BLaER1 (cell line): ENCODE measurements at regions not wholly inside any gene's neighbourhood (a gene's known extent, or its start where the extent isn't known, plus 50 kb on each side); places are given as distances from the start of the nearest gene placed in this dataset.

Experiments
- H3K27ac ChIP-seq: shearing (Covaris generic); formaldehyde crosslinking; 2 replicates; pipeline ENCODE4 v1.8.1; 2022
- H3K27me3 ChIP-seq: shearing (Covaris generic); formaldehyde crosslinking; 2 replicates; pipeline ENCODE4 v1.8.1; 2022
- H3K36me3 ChIP-seq: shearing (Covaris generic); formaldehyde crosslinking; 2 replicates; pipeline ENCODE4 v1.8.1; 2022
- H3K4me1 ChIP-seq: shearing (Covaris generic); formaldehyde crosslinking; 2 replicates; pipeline ENCODE4 v1.8.1; 2022
- H3K4me2 ChIP-seq: shearing (Covaris generic); formaldehyde crosslinking; 2 replicates; pipeline ENCODE4 v1.8.1; 2022
- H3K4me3 ChIP-seq: shearing (Covaris generic); formaldehyde crosslinking; 2 replicates; pipeline ENCODE4 v1.8.1; 2022
- H3K9ac ChIP-seq: shearing (Covaris generic); formaldehyde crosslinking; 2 replicates; pipeline ENCODE4 v1.8.1; 2022
- H3K9me3 ChIP-seq: shearing (Covaris generic); formaldehyde crosslinking; 2 replicates; pipeline ENCODE4 v1.8.1; 2022
- H4K20me1 ChIP-seq: shearing (Covaris generic); formaldehyde crosslinking; 2 replicates; pipeline ENCODE4 v1.8.1; 2022
- Cebpa-rat ChIP-seq: shearing (Covaris generic); IDR thresholded peaks from 2 replicates; pipeline ENCODE4 v1.8.1; 2022

DNA sequence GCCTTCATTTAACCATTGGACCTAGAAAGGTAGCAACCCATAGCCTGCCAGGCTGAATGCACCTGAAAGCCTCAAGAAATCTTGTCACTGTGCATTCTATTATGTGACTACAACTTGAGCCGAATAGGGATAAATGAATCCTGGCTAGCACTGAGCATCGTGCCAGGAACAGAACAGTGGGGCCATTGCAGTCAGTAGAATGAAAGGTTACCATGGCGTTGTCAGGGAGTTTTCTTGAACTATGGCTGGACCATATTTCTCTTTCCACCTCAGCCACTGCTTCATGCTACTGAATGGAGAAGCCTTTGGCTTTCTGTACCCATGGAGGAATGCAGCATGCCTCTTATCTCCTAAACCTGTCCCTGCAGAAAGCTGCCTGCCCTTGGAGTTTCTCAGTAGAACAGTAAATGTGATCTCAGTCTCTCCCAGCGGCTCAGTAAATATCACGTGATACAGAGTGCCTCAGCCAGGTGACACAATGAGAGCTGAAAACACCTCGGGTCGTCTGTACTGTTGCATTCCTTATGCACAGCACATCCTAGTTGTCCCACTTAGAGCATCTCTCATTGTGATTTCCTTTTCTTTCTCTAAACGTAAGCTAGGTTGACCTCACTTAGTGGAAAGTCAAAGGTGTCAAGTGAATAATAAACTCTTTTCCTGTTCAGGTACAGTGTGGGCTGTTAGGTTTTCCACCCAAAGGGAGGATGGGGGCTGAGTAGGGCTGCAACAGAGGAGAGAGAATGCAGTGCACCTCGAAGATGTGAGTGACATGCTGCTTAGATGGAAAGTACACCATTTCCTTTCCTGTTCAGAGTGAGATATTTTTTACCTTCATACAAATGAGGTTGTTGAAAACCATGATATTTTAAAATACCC lies 115.3 kb downstream of the MACIR start:
- Histone ChIP-seq H3K4me1 (no peaks in the 10 kb centered on the region), H3K27me3 (no peaks in the 10 kb centered on the region), H3K9ac (no peak overlapping the region), H3K4me2 (no peak overlapping the region), H4K20me1 (no peaks in the 10 kb centered on the region), H3K9me3 (no peaks in the 10 kb centered on the region), H3K27ac (no peak overlapping the region), H3K36me3 (no peaks in the 10 kb centered on the region), H3K4me3 (no peak overlapping the region)
- TF ChIP-seq Cebpa-rat = no peak

- Histone ChIP-seq H3K36me3 (no peaks in the 10 kb centered on the region), H3K27ac (no peak overlapping the region), H3K4me3 (no peak overlapping the region), H3K4me2 (no peak overlapping the region), H4K20me1 (no peaks in the 10 kb centered on the region), H3K9ac (no peak overlapping the region), H3K4me1 (no peaks in the 10 kb centered on the region), H3K27me3 (no peaks in the 10 kb centered on the region), H3K9me3 (0 out of 2 replicates have a peak, but pooled peaks cover 6% of the 10 kb centered on the region)
- no peak for TF ChIP-seq Cebpa-rat
Measured at GRCh38 chr5:103371046-103371607, 112.6 kb downstream of the MACIR start.

DNA sequence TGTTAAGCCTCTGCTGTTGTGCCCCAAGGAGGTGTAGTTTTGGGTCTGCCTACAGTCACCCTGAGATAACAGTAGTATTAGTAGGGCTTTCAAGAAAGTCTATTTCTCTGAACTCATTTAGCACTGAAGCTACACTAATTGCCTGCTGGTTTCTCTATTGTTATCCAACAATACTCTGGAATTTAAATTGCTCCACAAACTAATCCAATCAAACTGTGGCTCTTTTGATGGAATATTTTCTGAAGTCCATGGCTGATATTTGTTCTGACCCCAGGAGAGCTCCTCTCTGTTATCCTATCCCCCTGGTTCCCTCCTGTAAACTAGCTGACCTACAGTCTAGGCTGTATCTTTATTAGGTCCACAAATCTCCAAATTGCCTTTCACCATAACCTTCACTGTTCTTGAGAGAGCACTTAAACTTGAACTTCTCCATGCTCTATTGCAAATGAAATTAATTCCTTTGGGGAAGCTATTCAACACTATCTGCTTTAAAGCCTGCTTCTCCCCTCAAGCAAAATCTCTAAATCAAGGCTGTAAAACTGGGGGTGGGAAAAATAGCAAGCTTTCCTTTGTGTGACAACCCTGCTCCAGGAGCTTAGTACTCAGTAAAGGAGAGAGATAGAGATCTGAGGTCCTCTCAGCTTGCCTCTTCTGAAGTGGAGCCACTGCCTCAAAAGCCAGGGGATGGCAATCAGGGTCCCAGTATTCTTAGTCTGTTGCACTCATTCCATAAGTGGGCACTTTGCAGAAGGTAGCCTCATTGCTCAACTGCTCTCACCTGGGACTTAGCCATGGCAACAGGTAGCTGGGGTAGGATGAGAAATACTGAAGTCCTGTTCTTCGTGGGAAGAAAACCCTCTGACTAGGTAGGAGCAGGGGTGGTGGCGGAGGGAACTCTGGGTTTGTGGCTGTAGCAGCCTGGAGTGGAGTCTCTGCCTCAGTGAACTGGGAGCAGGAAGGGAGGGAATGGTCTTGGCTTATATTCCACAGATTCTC lies 110.9 kb downstream of the MACIR start:
- Histone ChIP-seq H3K27ac (no peak overlapping the region), H3K36me3 (no peaks in the 10 kb centered on the region), H3K4me2 (no peak overlapping the region), H3K4me3 (no peak overlapping the region), H4K20me1 (no peaks in the 10 kb centered on the region), H3K9me3 (0 out of 2 replicates have a peak, but pooled peaks cover 6% of the 10 kb centered on the region), H3K4me1 (no peaks in the 10 kb centered on the region), H3K27me3 (no peaks in the 10 kb centered on the region), H3K9ac (no peak overlapping the region)
- no peak for TF ChIP-seq Cebpa-rat

- H3K27ac ChIP-seq = no peak overlapping the region
- H3K4me1 ChIP-seq = no peaks in the 10 kb centered on the region
- no peak overlapping the region for H3K9ac ChIP-seq
- H4K20me1 ChIP-seq = no peaks in the 10 kb centered on the region
- no peak for TF ChIP-seq Cebpa-rat
- H3K27me3 ChIP-seq = no peaks in the 10 kb centered on the region
- H3K4me2 ChIP-seq = no peak overlapping the region
- H3K4me3 ChIP-seq = no peak overlapping the region
- no peaks in the 10 kb centered on the region for H3K36me3 ChIP-seq
- 0 out of 2 replicates have a peak, but pooled peaks cover 6% of the 10 kb centered on the region for H3K9me3 ChIP-seq
Measured at GRCh38 chr5:103367702-103368101, 109.1 kb downstream of the MACIR start.

- Histone ChIP-seq H3K4me1 (no peaks in the 10 kb centered on the region), H3K4me3 (no peak overlapping the region), H3K9me3 (0 out of 2 replicates have a peak, but pooled peaks cover 6% of the 10 kb centered on the region), H3K36me3 (no peaks in the 10 kb centered on the region), H3K9ac (no peak overlapping the region), H3K4me2 (no peak overlapping the region), H3K27ac (no peak overlapping the region), H3K27me3 (no peaks in the 10 kb centered on the region), H4K20me1 (no peaks in the 10 kb centered on the region)
- no peak for TF ChIP-seq Cebpa-rat
Measured at GRCh38 chr5:103366918-103367549, 108.5 kb downstream of the MACIR start.

GRCh38 chr5:103364074-103364473 lies 105.5 kb downstream of the MACIR start:
- Histone ChIP-seq H4K20me1 (no peaks in the 10 kb centered on the region), H3K36me3 (no peaks in the 10 kb centered on the region), H3K4me1 (peaks cover 5% of the 10 kb centered on the region; the same call in 1 of the 2 replicates), H3K27me3 (no peaks in the 10 kb centered on the region), H3K9ac (no peak overlapping the region), H3K4me3 (no peak overlapping the region), H3K27ac (no peak overlapping the region), H3K9me3 (0 out of 2 replicates have a peak, but pooled peaks cover 6% of the 10 kb centered on the region), H3K4me2 (no peak overlapping the region)
- TF ChIP-seq Cebpa-rat = no peak

- Histone ChIP-seq H3K27ac (no peak overlapping the region), H3K4me2 (no peak overlapping the region), H3K4me1 (peaks cover 23% of the 10 kb centered on the region), H4K20me1 (no peaks in the 10 kb centered on the region), H3K36me3 (no peaks in the 10 kb centered on the region), H3K27me3 (no peaks in the 10 kb centered on the region), H3K9ac (no peak overlapping the region), H3K4me3 (no peak overlapping the region), H3K9me3 (no peaks in the 10 kb centered on the region)
- TF ChIP-seq Cebpa-rat = no peak
Measured at GRCh38 chr5:103362211-103362610, 103.6 kb downstream of the MACIR start.

- Histone ChIP-seq H3K27ac (no peak overlapping the region), H4K20me1 (no peaks in the 10 kb centered on the region), H3K9ac (no peak overlapping the region)
Measured at GRCh38 chr5:103360475-103360874, 101.9 kb downstream of the MACIR start.

More at GRCh38 chr5:103360475-103360874, 101.9 kb downstream of the MACIR start:
- Histone ChIP-seq H3K4me2 (no peak overlapping the region), H3K9me3 (no peaks in the 10 kb centered on the region), H3K4me3 (no peak overlapping the region), H3K36me3 (no peaks in the 10 kb centered on the region), H3K27me3 (no peaks in the 10 kb centered on the region), H3K4me1 (peaks cover 41% of the 10 kb centered on the region)
- no peak for TF ChIP-seq Cebpa-rat
